Progenitor cell of endocrine pancreas (in vitro differentiated cells): ENCODE measurements at regions not wholly inside any gene's neighbourhood (a gene's known extent, or its start where the extent isn't known, plus 50 kb on each side); places are given as distances from the start of the nearest gene placed in this dataset.
A peak's percentile ranks its signal among the peaks of the same experiment; 100 is the strongest.

Source experiments
- DNase-seq: peaks from one replicate; pipeline ENCODE4 v3.0.0; 2021; ENCODE audit warnings: low spot score; ENCODE audit not compliant: unreplicated experiment
- H3K27ac Mint-ChIP-seq: 2 replicates; pipeline ENCODE4 v1.8.0; 2021; ENCODE audit warnings: mild to moderate bottlenecking, moderate library complexity, mixed read lengths
- H3K27me3 Mint-ChIP-seq: 2 replicates; pipeline ENCODE4 v1.8.0; 2021; ENCODE audit warnings: mixed read lengths
- H3K36me3 Mint-ChIP-seq: 2 replicates; pipeline ENCODE4 v1.8.0; 2022; ENCODE audit warnings: mixed read lengths; ENCODE audit not compliant: insufficient read depth
- H3K4me1 Mint-ChIP-seq: 2 replicates; pipeline ENCODE4 v1.8.0; 2021; ENCODE audit warnings: low read depth, mixed read lengths
- H3K4me3 Mint-ChIP-seq: 2 replicates; pipeline ENCODE4 v1.8.0; 2021; ENCODE audit warnings: low read depth, mild to moderate bottlenecking, moderate library complexity, mixed read lengths
- H3K9me3 Mint-ChIP-seq: 2 replicates; pipeline ENCODE4 v1.8.0; 2021; ENCODE audit warnings: low read depth, mixed read lengths
- CTCF ChIP-seq: fragments of 200-600 bp; sonication (generic); IDR thresholded peaks from one replicate; pipeline ENCODE4 v1.5.0; 2021; ENCODE audit warnings: antibody characterized with exemption, mild to moderate bottlenecking; ENCODE audit not compliant: unreplicated experiment

- TF ChIP-seq CTCF = no peak
- DNase-seq = no peak
- no peak overlapping the region for H3K4me3 Mint-ChIP-seq
- peaks cover 6% of the 10 kb centered on the region for H3K9me3 Mint-ChIP-seq
- peaks cover 4% of the 10 kb centered on the region for H3K4me1 Mint-ChIP-seq
- H3K27me3 Mint-ChIP-seq = no peaks in the 10 kb centered on the region
- no peaks in the 10 kb centered on the region for H3K36me3 Mint-ChIP-seq
- no peak overlapping the region for H3K27ac Mint-ChIP-seq
Observed at GRCh38 chr12:58728397-58728796, 191.9 kb downstream of the LRIG3 start.

- no peak for TF ChIP-seq CTCF
- H3K4me1 Mint-ChIP-seq = peaks cover 4% of the 10 kb centered on the region
- H3K36me3 Mint-ChIP-seq = no peaks in the 10 kb centered on the region
- H3K27me3 Mint-ChIP-seq = no peaks in the 10 kb centered on the region
- H3K4me3 Mint-ChIP-seq = no peak overlapping the region
- no peak overlapping the region for H3K27ac Mint-ChIP-seq
- no peak for DNase-seq
- H3K9me3 Mint-ChIP-seq = peaks cover 6% of the 10 kb centered on the region
Observed at GRCh38 chr12:58731096-58731495, 189.2 kb downstream of the LRIG3 start.

DNA sequence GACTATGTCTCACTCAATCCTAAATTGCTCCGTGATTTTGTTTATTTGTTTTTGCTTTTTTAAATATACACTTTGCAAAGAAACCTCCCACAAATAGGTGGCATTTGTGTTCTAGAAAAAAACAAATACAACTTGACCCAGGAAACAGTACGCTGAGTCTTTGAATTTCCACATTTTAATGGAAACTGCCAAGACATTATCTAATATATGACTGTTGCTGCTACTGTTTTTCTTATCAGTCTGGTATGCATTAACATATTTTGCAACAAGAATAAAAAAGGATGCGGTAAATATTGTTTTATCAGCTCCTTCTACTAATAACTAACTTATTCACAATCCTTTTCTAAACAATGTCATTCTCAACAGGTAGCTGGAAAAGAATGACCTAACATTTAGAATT lies 187.4 kb downstream of the LRIG3 start:
- no peak overlapping the region for H3K27ac Mint-ChIP-seq
- no peak for TF ChIP-seq CTCF
- no peak overlapping the region for H3K4me3 Mint-ChIP-seq
- H3K4me1 Mint-ChIP-seq = no peaks in the 10 kb centered on the region
- H3K36me3 Mint-ChIP-seq = no peaks in the 10 kb centered on the region
- no peak for DNase-seq
- no peaks in the 10 kb centered on the region for H3K27me3 Mint-ChIP-seq
- H3K9me3 Mint-ChIP-seq = peaks cover 6% of the 10 kb centered on the region

GRCh38 chr12:58741226-58741625 lies 179.1 kb downstream of the LRIG3 start:
- H3K4me3 Mint-ChIP-seq = no peak overlapping the region
- no peaks in the 10 kb centered on the region for H3K27me3 Mint-ChIP-seq
- H3K9me3 Mint-ChIP-seq = peaks cover 9% of the 10 kb centered on the region
- peaks cover 9% of the 10 kb centered on the region for H3K4me1 Mint-ChIP-seq
- no peak overlapping the region for H3K27ac Mint-ChIP-seq
- H3K36me3 Mint-ChIP-seq = no peaks in the 10 kb centered on the region
- no peak for DNase-seq
- TF ChIP-seq CTCF = no peak

GRCh38 chr12:58745348-58746125 lies 174.8 kb downstream of the LRIG3 start:
- Mint-ChIP-seq H3K4me3 (no peak overlapping the region), H3K27ac (peak overlapping the region; percentile 51), H3K9me3 (peaks cover 5% of the 10 kb centered on the region), H3K36me3 (no peaks in the 10 kb centered on the region), H3K27me3 (no peaks in the 10 kb centered on the region), H3K4me1 (peaks cover 17% of the 10 kb centered on the region)
- no peak for DNase-seq
- no peak for TF ChIP-seq CTCF
